Fibroblast of mammary gland (primary cell): ENCODE measurements at regions not wholly inside any gene's neighbourhood (a gene's known extent, or its start where the extent isn't known, plus 50 kb on each side); places are given as distances from the start of the nearest gene placed in this dataset.

Experiments
- DNase-seq: peaks from one replicate; pipeline ENCODE4 v3.0.0-alpha.2; 2010; ENCODE audit warnings: low read depth
- H3K4me3 ChIP-seq: 2 replicates; pipeline ENCODE4 v1.5.1; 2011; ENCODE audit warnings: low read depth, mild to moderate bottlenecking, low read length, moderate library complexity; ENCODE audit not compliant: control insufficient read depth
- CTCF ChIP-seq: conservative IDR thresholded peaks from 2 replicates; pipeline ENCODE4 v1.5.1; 2011; ENCODE audit warnings: low read depth, low read length, inconsistent platforms; ENCODE audit not compliant: control insufficient read depth, insufficient read depth

DNA sequence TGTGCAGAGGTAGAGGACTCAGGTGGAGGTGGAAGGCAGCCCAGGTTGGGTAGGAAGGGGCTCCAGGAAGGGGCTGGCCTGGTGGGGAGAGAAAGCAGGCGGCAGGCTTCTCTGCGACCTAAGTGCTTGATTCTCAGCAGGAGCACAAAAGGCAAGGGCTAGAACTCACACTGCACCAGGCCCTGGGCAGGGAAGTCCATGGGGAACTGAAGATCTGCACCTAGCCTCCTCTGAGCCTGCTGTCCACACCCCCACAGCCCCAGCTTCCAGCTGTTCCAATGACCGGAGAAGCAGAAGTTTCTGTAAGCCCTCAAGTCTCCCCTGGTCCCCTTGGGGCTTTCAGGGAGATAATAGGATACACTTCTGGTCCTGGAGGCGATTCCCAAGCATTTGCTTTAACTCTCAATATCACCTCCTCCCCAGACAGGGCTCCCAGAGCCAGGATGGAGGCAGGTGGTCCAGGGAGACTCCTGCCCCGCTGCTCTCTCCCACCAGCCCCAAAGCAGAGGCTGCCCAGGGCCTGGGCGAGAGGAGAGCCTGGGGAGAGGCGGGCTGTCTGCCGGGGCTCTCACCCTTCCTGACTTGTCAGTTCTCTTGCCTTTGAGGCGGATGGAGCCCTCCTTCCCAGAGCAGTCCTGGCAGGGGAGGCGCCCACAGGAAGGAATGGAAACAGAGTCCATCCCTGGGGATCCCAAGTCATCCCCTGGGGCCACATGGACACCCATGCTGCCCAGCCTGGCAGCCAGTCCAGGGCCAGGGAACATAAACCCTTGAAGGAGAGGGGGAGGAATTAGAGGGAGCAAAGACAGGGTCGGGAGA is 126.0 kb downstream of the RBFOX3 start:
- H3K4me3 ChIP-seq, result no peak overlapping the region
- no peak for TF ChIP-seq CTCF
- no peak for DNase-seq

- no peak overlapping the region for H3K4me3 ChIP-seq
- no peak for TF ChIP-seq CTCF
- DNase-seq, result no peak
These were observed 127.0 kb downstream of the RBFOX3 start for GRCh38 chr17:79483842-79484241.

GRCh38 chr17:79482727-79483521 is 127.9 kb downstream of the RBFOX3 start:
- no peak for TF ChIP-seq CTCF
- no peak overlapping the region for H3K4me3 ChIP-seq
- DNase-seq, result no peak

GRCh38 chr17:79479876-79480275 is 131.0 kb downstream of the RBFOX3 start:
- TF ChIP-seq CTCF, result no peak
- no peak overlapping the region for H3K4me3 ChIP-seq
- no peak for DNase-seq

- no peak for DNase-seq
- H3K4me3 ChIP-seq, result no peak overlapping the region
- no peak for TF ChIP-seq CTCF
These were observed 132.0 kb downstream of the RBFOX3 start for GRCh38 chr17:79478841-79479240.

DNA sequence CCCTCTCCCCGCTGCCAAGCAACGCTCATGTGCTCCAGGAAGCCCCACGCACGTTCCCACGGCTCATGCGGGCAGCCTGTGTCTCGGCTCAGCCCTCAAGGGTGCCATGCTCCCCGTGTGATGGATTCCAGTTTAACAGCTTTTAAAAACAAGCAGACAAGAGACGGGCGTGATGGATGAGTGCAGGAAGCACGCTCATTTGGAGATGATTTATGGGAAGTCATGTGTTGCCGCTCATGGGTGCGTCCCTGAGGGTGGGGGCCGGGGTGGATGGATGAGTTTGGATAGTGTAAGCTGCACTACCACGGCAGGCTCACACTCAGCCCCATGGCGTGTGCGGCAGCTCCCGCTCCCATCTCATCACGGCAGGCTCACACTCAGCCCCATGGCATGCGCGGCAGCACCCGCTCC is 132.8 kb downstream of the RBFOX3 start:
- no peak for TF ChIP-seq CTCF
- no peak overlapping the region for H3K4me3 ChIP-seq
- no peak for DNase-seq
